GM12878 (cell line): ENCODE measurements at regions not wholly inside any gene's neighbourhood (a gene's known extent, or its start where the extent isn't known, plus 50 kb on each side); places are given as distances from the start of the nearest gene placed in this dataset.

Experiments
- ATAC-seq: fragments of 200-7000 bp; cut with Tn5 transposase; 3 replicates; pipeline ENCODE4 v1.9.1; 2020; ENCODE audit warnings: mild to moderate bottlenecking, moderate library complexity
- BruUV-seq: library from RNA; stranded (reverse); fragments of 400-500 nt; replicated peaks from 2 replicates; lab custom pipeline; 2021; lab: Mats Ljungman, UMichigan
- CTCF ChIA-PET: fragments of 300-600 bp; sonication (Branson Sonifier 250); formaldehyde crosslinking; extraction: SDS; loops from one replicate; lab custom pipeline; 2021; ENCODE audit warnings: inconsistent platforms; lab: Yijun Ruan, JAX
- POLR2A ChIA-PET: fragments of 350-600 bp; formaldehyde crosslinking; extraction: SDS; loops from one replicate; lab custom pipeline; 2021; ENCODE audit warnings: inconsistent platforms; lab: Charles Lee
- RAD21 ChIA-PET: fragments of 300-600 bp; sonication (Branson Sonifier 250); formaldehyde crosslinking; loops from one replicate; lab custom pipeline; 2023; ENCODE audit warnings: antibody characterized with exemption; ENCODE audit not compliant: unreplicated experiment; lab: Charles Lee
- SMC1A ChIA-PET: fragments of 300-600 bp; sonication (Branson Sonifier 250); formaldehyde crosslinking; loops from one replicate; lab custom pipeline; 2023; ENCODE audit not compliant: unreplicated experiment, uncharacterized antibody; lab: Charles Lee
- DNase-seq: peaks from one replicate; pipeline ENCODE4 v3.0.0-alpha.2; 2011; ENCODE audit warnings: low read depth, low spot score
- FAIRE-seq: peaks from 3 replicates; lab custom pipeline; 2011; peaks lifted over from hg19 to GRCh38; lab: Jason Lieb, UNC
- H2AFZ ChIP-seq: 2 replicates; pipeline ENCODE4 v1.6.0; 2011; ENCODE audit warnings: low read depth, low read length, control low read depth; ENCODE audit not compliant: control insufficient read depth
- H3K27ac ChIP-seq: 2 replicates; pipeline ENCODE4 v1.5.1; 2011; ENCODE audit warnings: control low read depth; ENCODE audit not compliant: control insufficient read depth, insufficient read depth
- H3K27me3 ChIP-seq, 2 experiments: replicated peaks in 1 of 2; 2 replicates each; pipeline versions ENCODE4 v1.6.0 to v1.6.1; 2011; ENCODE audit warnings: low read length in 1 of 2; ENCODE audit not compliant: control insufficient read depth in 2 of 2, insufficient read depth in 2 of 2
- H3K36me3 ChIP-seq, 2 experiments: 2 replicates each; pipeline ENCODE4 v1.5.1; 2011; ENCODE audit warnings: low read length in 1 of 2; ENCODE audit not compliant: control insufficient read depth in 2 of 2, insufficient read depth in 2 of 2
- H3K4me1 ChIP-seq: 2 replicates; pipeline ENCODE4 v1.6.1; 2011; ENCODE audit warnings: mild to moderate bottlenecking, low read length, moderate library complexity, mixed read lengths; ENCODE audit not compliant: control insufficient read depth, insufficient read depth
- H3K4me2 ChIP-seq: 2 replicates; pipeline ENCODE4 v1.6.0; 2011; ENCODE audit warnings: control low read depth; ENCODE audit not compliant: control insufficient read depth, insufficient read depth
- H3K4me3 ChIP-seq: fragments of 200-600 bp; sonication (generic); 2 replicates; pipeline ENCODE4 v1.5.1; 2016
- H3K79me2 ChIP-seq: 2 replicates; pipeline ENCODE4 v1.6.0; 2011; ENCODE audit warnings: low read length; ENCODE audit not compliant: control insufficient read depth, insufficient read depth
- H3K9ac ChIP-seq: 2 replicates; pipeline ENCODE4 v1.8.0; 2011; ENCODE audit warnings: low read length, control low read depth, mixed read lengths; ENCODE audit not compliant: control insufficient read depth, insufficient read depth
- H3K9me3 ChIP-seq: replicated peaks from 3 replicates; pipeline ENCODE4 v1.5.1; 2011; ENCODE audit warnings: mild to moderate bottlenecking, low read length; ENCODE audit not compliant: control insufficient read depth, insufficient read depth
- H4K20me1 ChIP-seq: 2 replicates; pipeline ENCODE4 v1.6.0; 2011; ENCODE audit not compliant: control insufficient read depth, insufficient read depth
- E2F4 ChIP-seq: IDR thresholded peaks from 2 replicates; pipeline ENCODE4 v1.6.1; 2012; ENCODE audit warnings: low read depth, low read length, improper control_type of control experiment
- HSF1 ChIP-seq: fragments of 150-350 bp; IDR thresholded peaks from 2 replicates; pipeline ENCODE4 v1.6.1; 2014; ENCODE audit warnings: mild to moderate bottlenecking, low read depth, low read length
- MLLT1 ChIP-seq: fragments of 450-650 bp; IDR thresholded peaks from 2 replicates; pipeline ENCODE4 v1.6.1; 2016; ENCODE audit warnings: mild to moderate bottlenecking
- PKNOX1 ChIP-seq: fragments of 450-650 bp; IDR thresholded peaks from 2 replicates; pipeline ENCODE4 v1.6.1; 2016; ENCODE audit warnings: mild to moderate bottlenecking
- SUZ12 ChIP-seq: fragments of 200-600 bp; sonication (generic); IDR thresholded peaks from one replicate; pipeline ENCODE4 v1.6.1; 2018; ENCODE audit warnings: antibody characterized with exemption, mild to moderate bottlenecking; ENCODE audit not compliant: unreplicated experiment
- ZNF687 ChIP-seq: fragments of 450-650 bp; IDR thresholded peaks from 2 replicates; pipeline ENCODE4 v1.6.1; 2017; ENCODE audit warnings: mild to moderate bottlenecking, moderate library complexity
- WGBS: methylation state at CpG from one replicate; pipeline ENCODE4 v1.1.6; 2016; ENCODE audit warnings: low lambda C conversion rate; ENCODE audit not compliant: insufficient replicate concordance, insufficient coverage; ENCODE audit errors: missing lambda C conversion rate; 5-methylcytosine and 5-hydroxymethylcytosine counted together
- in situ Hi-C: fragments of 300-500 bp; cut with MboI; formaldehyde crosslinking; loops from 9 replicates; pipeline ENCODE4 v1.14.3; 2018; ENCODE audit warnings: mixed read lengths
- intact Hi-C: fragments of 100-400 bp; cut with micrococcal nuclease; formaldehyde crosslinking; loops from one replicate; pipeline ENCODE4 v1.14.2; 2022; ENCODE audit not compliant: unreplicated experiment

GRCh38 chr6:148223424-148223842 is 119.2 kb upstream of the SASH1 start:
- TF ChIP-seq MLLT1: no peak
- DNase-seq (no peak), ATAC-seq (no peak), FAIRE-seq (no peak)
- H3K27ac ChIP-seq: no peak overlapping the region
- no peaks in the 10 kb centered on the region for H3K79me2 ChIP-seq
- ChIA-PET POLR2A (interaction anchor here (0.6 kb wide), 1 partner anchor 843 kb away, joined by 6 read pairs; no protein-coding TSS in a partner anchor), SMC1A (no interaction called here), CTCF (no interaction called here), RAD21 (no interaction called here)
- H3K4me2 ChIP-seq: no peak overlapping the region
- H3K36me3 ChIP-seq: no peaks in the 10 kb centered on the region
- in situ Hi-C loops (no loop called here), intact Hi-C loops (no loop called here)
- H3K4me1 ChIP-seq: no peaks in the 10 kb centered on the region
- H3K27me3 ChIP-seq: peaks cover 0 to 3% of the 10 kb centered on the region in 2 experiments; a peak in 2 of 4 replicates
- H4K20me1 ChIP-seq: no peaks in the 10 kb centered on the region
- no peaks in the 10 kb centered on the region for H3K9me3 ChIP-seq
- no peak overlapping the region for H3K9ac ChIP-seq
- no peak overlapping the region for H2AFZ ChIP-seq
- no peak overlapping the region for H3K4me3 ChIP-seq
- 42% methylated on average over 3 of the region's 3 CpGs for WGBS
- BruUV-seq: no TSS peak

- POLR2A ChIA-PET: no interaction called here
- Histone ChIP-seq H3K79me2 (no peaks in the 10 kb centered on the region), H3K27ac (no peak overlapping the region), H3K4me2 (no peak overlapping the region), H2AFZ (no peak overlapping the region), H3K36me3 (no peaks in the 10 kb centered on the region), H3K9ac (no peak overlapping the region), H3K27me3 (peaks cover 0 to 1% of the 10 kb centered on the region in 2 experiments; a peak in 1 of 4 replicates), H3K4me1 (no peaks in the 10 kb centered on the region), H4K20me1 (no peaks in the 10 kb centered on the region), H3K4me3 (no peak overlapping the region), H3K9me3 (no peaks in the 10 kb centered on the region)
- CTCF ChIA-PET: no interaction called here
- RAD21 ChIA-PET: no interaction called here
- FAIRE-seq: no peak
- no peak for ATAC-seq
- intact Hi-C loops: no loop called here
- DNase-seq: no peak
- SMC1A ChIA-PET: interaction anchor here (0.6 to 1.0 kb wide), 2 partner anchors 10 to 733 kb away, joined by 3 read pairs; no protein-coding TSS in a partner anchor
- no TSS peak for BruUV-seq
- in situ Hi-C loops: no loop called here
- no peak for TF ChIP-seq HSF1
- TF ChIP-seq SUZ12: no peak
- no peak for TF ChIP-seq ZNF687
- TF ChIP-seq E2F4: no peak
- no peak for TF ChIP-seq PKNOX1
These were observed 116.8 kb upstream of the SASH1 start for GRCh38 chr6:148225871-148226270.
